GM21825 (cell line): ENCODE measurements at regions not wholly inside any gene's neighbourhood (a gene's known extent, or its start where the extent isn't known, plus 50 kb on each side); places are given as distances from the start of the nearest gene placed in this dataset.
A peak's percentile ranks its signal among the peaks of the same experiment; 100 is the strongest.
"Not testable (repeated sequence)": the region's sequence is repeated elsewhere in the genome, so short reads cannot be mapped to it uniquely, and the experiment has no call there.

Experiments
- ATAC-seq: cut with Tn5 transposase; IDR thresholded peaks from one replicate; pipeline ENCODE4 v1.9.1; 2021; ENCODE audit warnings: mild to moderate bottlenecking, moderate library complexity; ENCODE audit not compliant: unreplicated experiment

GRCh38 chr6:121748850-121749249 lies 313.4 kb downstream of the GJA1 start:
- ATAC-seq = no peak

GRCh38 chr6:121755485-121755884 lies 320.0 kb downstream of the GJA1 start:
- ATAC-seq = no peak

- ATAC-seq = no peak
These were observed 321.2 kb downstream of the GJA1 start for GRCh38 chr6:121756666-121757065.

- ATAC-seq = no peak
These were observed 323.9 kb downstream of the GJA1 start for GRCh38 chr6:121759370-121759769.

GRCh38 chr6:121760191-121760590 lies 324.7 kb downstream of the GJA1 start:
- no peak for ATAC-seq

- no peak for ATAC-seq
These were observed 325.3 kb downstream of the GJA1 start for GRCh38 chr6:121760745-121761144.

GRCh38 chr6:121764493-121764892 lies 329.0 kb downstream of the GJA1 start:
- ATAC-seq = peak; percentile 77

GRCh38 chr6:121765060-121765459 lies 329.6 kb downstream of the GJA1 start:
- no peak for ATAC-seq

GRCh38 chr6:121767211-121767610 lies 331.8 kb downstream of the GJA1 start:
- no peak for ATAC-seq

GRCh38 chr6:121770943-121771342 lies 335.5 kb downstream of the GJA1 start:
- no peak for ATAC-seq

- peak; percentile 92 for ATAC-seq
These were observed 336.7 kb downstream of the GJA1 start for GRCh38 chr6:121771937-121772720.

- no peak for ATAC-seq
These were observed 340.6 kb downstream of the GJA1 start for GRCh38 chr6:121776054-121776453.

GRCh38 chr6:121780325-121781321 lies 345.2 kb downstream of the GJA1 start:
- no peak for ATAC-seq

GRCh38 chr6:121791396-121792315 lies 356.2 kb downstream of the GJA1 start:
- no peak for ATAC-seq

- no peak for ATAC-seq
These were observed 359.2 kb downstream of the GJA1 start for GRCh38 chr6:121794630-121795029.

GRCh38 chr6:121797598-121797997 lies 362.2 kb downstream of the GJA1 start:
- ATAC-seq = not testable (repeated sequence)

- ATAC-seq = not testable (repeated sequence)
These were observed 362.7 kb downstream of the GJA1 start for GRCh38 chr6:121798126-121798525.

- ATAC-seq = no peak
These were observed 364.1 kb downstream of the GJA1 start for GRCh38 chr6:121799574-121799973.

- no peak for ATAC-seq
These were observed 364.6 kb downstream of the GJA1 start for GRCh38 chr6:121800047-121800446.

GRCh38 chr6:121806116-121806515 lies 370.7 kb downstream of the GJA1 start:
- ATAC-seq = no peak

- no peak for ATAC-seq
These were observed 373.8 kb downstream of the GJA1 start for GRCh38 chr6:121809211-121809610.
